ENCODE measurements at regions not wholly inside any gene's neighbourhood (a gene's known extent, or its start where the extent isn't known, plus 50 kb on each side); places are given as distances from the start of the nearest gene placed in this dataset.

DNA sequence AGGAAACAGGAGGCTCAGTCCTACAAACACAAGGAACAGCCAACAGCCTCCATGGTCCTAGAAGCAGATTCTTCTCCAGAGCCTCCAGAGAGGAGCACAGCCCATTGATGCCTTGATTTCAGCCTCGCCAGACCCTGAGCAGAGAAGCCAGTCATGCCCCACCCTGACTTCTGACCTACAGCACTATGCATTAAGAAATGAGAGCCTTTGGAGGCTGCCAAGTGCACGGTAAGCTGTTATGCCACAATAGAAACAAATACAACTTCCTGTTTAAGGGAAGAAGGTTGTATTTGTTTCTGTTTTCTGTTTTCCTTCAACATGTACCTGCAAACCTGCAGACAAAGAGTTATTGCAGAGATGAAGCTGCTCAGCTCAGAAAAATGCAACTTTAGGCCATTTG, 181.3 kb upstream of the AGAP1 start:
- DNase-seq (ENCODE audit: low spot score): no peak
- TF ChIP-seq CTCF (IDR thresholded peaks at IDR 0.05; ENCODE audit: extremely low read depth, insufficient read depth, missing control alignments): no peak
- in situ Hi-C loops (cut with MboI; ENCODE audit: low pct_unique_long_range_greater_than_20kb, low sequenced_read_pairs, unreplicated experiment): no loop called here

DNA sequence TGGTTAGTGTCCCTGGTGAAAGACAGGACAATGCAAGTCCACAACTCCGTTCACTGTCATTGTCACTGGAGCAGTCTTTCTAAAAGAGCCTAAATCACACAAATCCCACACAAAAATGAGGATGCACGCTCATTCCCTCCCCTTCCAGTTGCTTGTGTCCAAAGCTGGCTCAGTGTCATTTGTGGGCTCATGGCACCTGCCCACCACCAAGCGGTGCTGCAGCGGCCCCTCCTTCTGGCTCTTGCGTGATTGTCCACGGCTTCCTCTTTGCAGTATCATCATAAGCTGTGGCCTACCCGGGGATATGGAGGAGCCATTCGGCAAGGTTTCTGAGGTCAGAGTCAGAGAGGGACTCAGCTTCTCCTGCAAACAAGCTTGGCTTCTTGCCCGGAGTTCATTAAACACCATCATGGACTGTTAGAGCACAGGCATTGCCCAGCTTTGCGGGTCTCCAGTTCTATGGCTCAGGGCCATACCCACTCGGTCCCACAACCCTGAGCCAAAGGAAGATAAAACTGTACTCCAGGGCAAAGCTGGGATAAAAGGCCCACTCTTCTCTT, 179.4 kb upstream of the AGAP1 start:
- DNase-seq (ENCODE audit: low spot score): no peak
- in situ Hi-C loops (cut with MboI; ENCODE audit: low pct_unique_long_range_greater_than_20kb, low sequenced_read_pairs, unreplicated experiment): no loop called here
- TF ChIP-seq CTCF (IDR thresholded peaks at IDR 0.05; ENCODE audit: extremely low read depth, insufficient read depth, missing control alignments): no peak

GRCh38 chr2:235319095-235319494, 174.7 kb upstream of the AGAP1 start:
- DNase-seq (ENCODE audit: low spot score): no peak
- in situ Hi-C loops (cut with MboI; ENCODE audit: low pct_unique_long_range_greater_than_20kb, low sequenced_read_pairs, unreplicated experiment): no loop called here
- no peak for TF ChIP-seq CTCF (IDR thresholded peaks at IDR 0.05; ENCODE audit: extremely low read depth, insufficient read depth, missing control alignments)

GRCh38 chr2:235320326-235320725, 173.5 kb upstream of the AGAP1 start:
- in situ Hi-C loops (cut with MboI; ENCODE audit: low pct_unique_long_range_greater_than_20kb, low sequenced_read_pairs, unreplicated experiment): no loop called here

DNA sequence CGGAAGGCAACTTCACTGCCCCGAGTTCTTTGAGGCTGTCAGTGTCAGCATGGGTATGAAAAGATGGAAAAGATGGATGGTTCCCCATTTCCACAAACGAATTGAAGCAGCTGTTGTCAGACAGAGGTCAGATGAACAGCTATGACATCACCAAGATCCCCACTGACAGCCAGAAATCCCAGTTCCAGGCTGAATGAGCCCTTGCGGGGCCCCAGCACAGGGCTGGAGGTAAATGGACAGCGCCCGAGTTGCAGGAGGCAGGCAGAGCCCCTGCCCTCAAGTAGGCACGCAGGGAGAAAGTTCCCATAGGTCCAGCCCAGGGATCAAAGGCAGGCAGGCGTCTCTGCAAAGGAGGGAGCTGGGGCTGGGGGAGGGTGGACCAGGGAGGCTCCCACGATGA, 169.5 kb upstream of the AGAP1 start:
- DNase-seq (ENCODE audit: low spot score): no peak
- in situ Hi-C loops (cut with MboI; ENCODE audit: low pct_unique_long_range_greater_than_20kb, low sequenced_read_pairs, unreplicated experiment): no loop called here
- no peak for TF ChIP-seq CTCF (IDR thresholded peaks at IDR 0.05; ENCODE audit: extremely low read depth, insufficient read depth, missing control alignments)

More at GRCh38 chr2:235320326-235320725, 173.5 kb upstream of the AGAP1 start:
- DNase-seq (ENCODE audit: low spot score): no peak
- no peak for TF ChIP-seq CTCF (IDR thresholded peaks at IDR 0.05; ENCODE audit: extremely low read depth, insufficient read depth, missing control alignments)

- no peak for TF ChIP-seq CTCF (IDR thresholded peaks at IDR 0.05; ENCODE audit: extremely low read depth, insufficient read depth, missing control alignments)
- in situ Hi-C loops (cut with MboI; ENCODE audit: low pct_unique_long_range_greater_than_20kb, low sequenced_read_pairs, unreplicated experiment): no loop called here
- no peak for DNase-seq (ENCODE audit: low spot score)
Measured at GRCh38 chr2:235325151-235325550, 168.7 kb upstream of the AGAP1 start.

DNA sequence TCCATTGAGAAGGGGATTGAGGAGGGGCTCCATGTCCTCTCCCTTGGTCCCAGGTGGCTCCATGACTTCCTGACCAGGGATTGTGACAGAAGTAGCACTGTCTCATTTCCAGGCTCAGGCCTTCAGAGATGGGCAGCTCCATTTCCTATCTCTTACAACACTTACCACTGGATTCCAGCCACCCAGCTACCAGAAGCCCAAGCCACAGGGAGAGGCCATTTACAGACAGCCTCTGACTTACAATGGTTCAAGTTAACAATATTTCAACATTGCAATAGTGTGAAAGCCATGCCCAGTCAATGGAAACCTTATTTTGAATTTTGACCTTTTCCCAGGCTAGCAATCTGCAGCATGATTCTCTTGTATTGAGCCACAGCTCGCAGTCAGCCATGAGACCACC, 164.9 kb upstream of the AGAP1 start:
- no peak for TF ChIP-seq CTCF (IDR thresholded peaks at IDR 0.05; ENCODE audit: extremely low read depth, insufficient read depth, missing control alignments)
- DNase-seq (ENCODE audit: low spot score): no peak
- in situ Hi-C loops (cut with MboI; ENCODE audit: low pct_unique_long_range_greater_than_20kb, low sequenced_read_pairs, unreplicated experiment): no loop called here

Data from GM13977 (cell line).